ENCODE measurements at regions not wholly inside any gene's neighbourhood (a gene's known extent, or its start where the extent isn't known, plus 50 kb on each side); places are given as distances from the start of the nearest gene placed in this dataset.
"Not testable (repeated sequence)": the region's sequence is repeated elsewhere in the genome, so short reads cannot be mapped to it uniquely, and the experiment has no call there.

- DNase-seq (ENCODE audit: missing footprints): no peak
- intact Hi-C loops (cut with DNase I): no loop called here
- ATAC-seq: no peak
Observed at GRCh38 chr10:53387562-53387961, 615.0 kb upstream of the MBL2 start.

DNA sequence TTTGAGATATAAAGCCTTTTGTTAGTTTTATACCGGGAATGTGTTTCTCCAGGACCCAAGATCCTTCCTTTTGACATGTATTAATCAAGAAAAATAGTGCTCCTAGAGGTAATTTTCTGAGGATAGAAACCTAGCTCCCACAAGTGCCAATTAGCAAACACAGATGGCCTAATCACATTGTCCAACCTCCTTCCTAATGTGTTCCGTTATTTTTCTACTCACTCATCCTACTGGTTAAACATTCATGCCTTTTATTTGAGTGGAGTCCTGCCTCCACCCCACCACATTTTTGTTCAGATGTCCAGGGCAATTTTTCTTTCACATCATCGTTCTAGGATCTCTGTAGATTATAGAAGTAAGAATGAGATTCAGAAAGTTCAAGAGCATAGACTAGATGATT is 610.0 kb upstream of the MBL2 start:
- DNase-seq (ENCODE audit: missing footprints) (no peak), ATAC-seq (no peak)
- intact Hi-C loops (cut with DNase I): no loop called here

DNA sequence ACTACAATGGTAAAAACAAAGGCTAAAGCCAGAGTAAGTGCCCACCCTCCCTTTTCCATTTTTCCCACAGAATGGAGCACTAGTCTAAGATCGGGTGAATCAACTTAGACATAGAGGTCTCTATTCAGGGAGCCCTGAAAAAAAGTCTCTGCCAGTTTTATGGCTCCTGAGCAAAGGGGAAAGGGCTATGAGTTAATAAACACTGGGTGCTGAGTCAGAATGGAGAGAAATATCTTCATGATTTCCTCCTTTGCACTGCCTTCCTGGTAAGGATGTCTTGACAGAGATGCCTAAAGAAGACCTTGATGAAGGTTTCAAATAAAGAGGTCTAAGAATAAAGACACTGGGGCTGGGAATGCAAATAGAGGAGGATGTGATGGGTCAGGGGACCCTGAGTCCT is 607.4 kb upstream of the MBL2 start:
- no peak for ATAC-seq
- intact Hi-C loops (cut with DNase I): no loop called here
- no peak for DNase-seq (ENCODE audit: missing footprints)

GRCh38 chr10:53370347-53370746 is 597.8 kb upstream of the MBL2 start:
- ATAC-seq (no peak), DNase-seq (ENCODE audit: missing footprints) (no peak)
- intact Hi-C loops (cut with DNase I): no loop called here

GRCh38 chr10:53361936-53362335 is 589.4 kb upstream of the MBL2 start:
- ATAC-seq: no peak
- intact Hi-C loops (cut with DNase I): no loop called here
- no peak for DNase-seq (ENCODE audit: missing footprints)

- intact Hi-C loops (cut with DNase I): no loop called here
- DNase-seq (ENCODE audit: missing footprints): no peak
Observed at GRCh38 chr10:53361281-53361680, 588.7 kb upstream of the MBL2 start.

GRCh38 chr10:53358978-53359377 is 586.4 kb upstream of the MBL2 start:
- DNase-seq (ENCODE audit: missing footprints); ATAC-seq; intact Hi-C loops (cut with DNase I): not testable (repeated sequence)

More at GRCh38 chr10:53361281-53361680, 588.7 kb upstream of the MBL2 start:
- ATAC-seq: no peak

DNA sequence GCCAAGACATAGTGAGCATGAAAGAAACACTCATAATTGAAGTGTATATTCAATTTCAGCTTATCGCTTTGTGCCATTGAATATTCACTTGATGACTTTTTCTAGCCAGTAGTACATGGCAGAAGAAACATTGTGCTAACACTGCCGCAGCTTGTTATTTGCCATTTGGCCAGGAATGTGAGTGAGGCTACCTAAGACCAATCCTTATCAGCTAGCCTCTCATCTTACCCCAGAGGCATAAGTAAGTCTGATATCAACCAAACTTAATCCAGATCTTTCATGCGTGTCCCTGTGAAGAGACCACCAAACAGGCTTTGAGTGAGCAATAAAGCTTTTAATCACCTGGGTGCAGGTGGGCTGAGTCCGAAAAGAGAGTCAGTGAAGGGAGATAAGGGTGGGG is 586.0 kb upstream of the MBL2 start:
- no peak for DNase-seq (ENCODE audit: missing footprints)
- no peak for ATAC-seq
- intact Hi-C loops (cut with DNase I): no loop called here

- intact Hi-C loops (cut with DNase I): no loop called here
- no peak for ATAC-seq
Observed at GRCh38 chr10:53357587-53357986, 585.0 kb upstream of the MBL2 start.

DNA sequence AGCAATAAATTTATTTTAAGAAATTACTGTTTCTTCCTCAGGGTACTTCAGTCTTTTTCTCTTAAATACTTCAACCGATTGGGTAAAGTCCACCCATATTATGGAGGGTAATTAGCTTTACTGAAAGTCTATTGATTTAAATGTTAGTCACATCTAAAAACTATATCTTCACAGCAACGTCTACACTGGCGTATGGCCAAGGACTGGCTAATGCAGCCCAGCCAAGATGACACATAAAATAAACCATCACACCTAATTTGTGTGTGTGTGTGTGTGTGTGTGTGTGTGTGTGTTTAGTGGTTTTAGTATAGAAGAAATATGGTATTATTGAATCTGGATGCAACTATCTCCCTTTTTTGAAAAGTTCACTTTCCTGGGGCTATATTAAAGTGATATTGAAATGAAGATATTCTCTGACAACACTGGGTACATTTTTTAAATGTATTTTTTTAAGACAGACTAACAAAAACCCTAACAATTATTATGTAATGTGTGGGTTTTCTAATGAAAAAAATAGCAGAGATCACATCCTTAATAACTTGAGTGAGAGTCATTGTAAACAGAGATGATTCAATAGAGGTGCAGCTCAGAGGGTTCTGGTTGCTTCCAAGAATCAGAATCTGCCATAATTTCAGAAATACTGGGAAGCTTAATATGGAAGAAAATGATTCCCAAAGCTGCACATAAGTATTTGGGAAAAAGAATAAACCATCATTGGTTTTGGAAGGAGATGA is 584.2 kb upstream of the MBL2 start:
- DNase-seq (ENCODE audit: missing footprints): no peak

More at GRCh38 chr10:53357587-53357986, 585.0 kb upstream of the MBL2 start:
- no peak for DNase-seq (ENCODE audit: missing footprints)

DNA sequence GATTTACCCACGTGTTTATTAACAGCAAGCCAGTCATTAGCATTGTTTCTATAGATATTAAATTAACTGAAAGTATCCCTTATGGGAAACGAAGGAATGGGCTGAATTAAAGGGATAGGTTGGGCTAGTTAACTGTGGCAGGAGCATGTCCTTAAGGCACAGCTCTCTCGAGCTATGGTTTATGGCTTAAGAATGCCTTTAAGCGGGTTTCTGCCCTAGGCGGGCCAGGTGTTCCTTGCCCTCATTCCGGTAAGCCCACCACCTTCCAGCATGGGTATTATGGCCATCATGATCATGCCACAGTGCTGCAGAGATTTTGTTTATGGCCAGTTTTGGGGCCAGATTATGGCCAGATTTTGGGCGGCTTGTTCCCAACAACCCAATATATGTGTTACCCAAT is 569.9 kb upstream of the MBL2 start:
- DNase-seq (ENCODE audit: missing footprints); ATAC-seq; intact Hi-C loops (cut with DNase I): not testable (repeated sequence)

More for the DNA sequence above, 584.2 kb upstream of the MBL2 start:
- no peak for ATAC-seq
- intact Hi-C loops (cut with DNase I): no loop called here

GRCh38 chr10:53338199-53338598 is 565.6 kb upstream of the MBL2 start:
- DNase-seq (ENCODE audit: missing footprints); ATAC-seq; intact Hi-C loops (cut with DNase I): not testable (repeated sequence)

DNA sequence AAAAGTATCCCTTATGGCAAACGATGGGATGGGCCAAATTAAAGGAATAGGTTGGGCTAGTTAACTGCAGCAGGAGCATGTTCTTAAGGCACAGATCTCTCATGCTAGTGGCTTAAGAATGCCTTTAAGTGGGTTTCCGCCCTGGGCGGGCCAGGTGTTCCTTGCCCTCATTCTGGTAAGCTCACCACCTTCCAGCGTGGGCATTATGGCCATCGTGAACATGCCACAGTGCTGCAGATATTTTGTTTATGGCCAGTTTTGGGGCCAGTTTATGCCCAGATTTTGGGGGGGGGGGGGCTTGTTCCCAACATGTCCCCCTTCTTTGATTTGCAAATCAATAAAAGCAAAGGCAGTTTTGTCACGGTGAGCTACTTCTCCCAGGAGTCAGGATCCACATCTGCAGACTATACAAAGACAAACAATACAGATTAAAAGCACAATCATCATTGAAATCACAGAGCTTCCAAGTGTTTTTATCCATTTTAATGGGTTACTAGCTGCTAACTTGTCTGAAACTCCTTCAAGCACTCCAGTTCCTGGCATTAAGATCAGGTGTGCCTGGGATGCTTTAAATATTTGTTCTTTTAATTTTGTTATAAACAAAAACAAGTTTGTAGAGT is 563.3 kb upstream of the MBL2 start:
- intact Hi-C loops (cut with DNase I); ATAC-seq; DNase-seq (ENCODE audit: missing footprints): not testable (repeated sequence)

GRCh38 chr10:53331460-53331859 is 558.9 kb upstream of the MBL2 start:
- ATAC-seq: no peak
- intact Hi-C loops (cut with DNase I): no loop called here
- DNase-seq (ENCODE audit: missing footprints): no peak

- ATAC-seq; DNase-seq (ENCODE audit: missing footprints): not testable (repeated sequence)
Observed at GRCh38 chr10:53326401-53327305, 554.1 kb upstream of the MBL2 start.

GRCh38 chr10:53325066-53325465 is 552.5 kb upstream of the MBL2 start:
- DNase-seq (ENCODE audit: missing footprints): no peak
- ATAC-seq: no peak
- intact Hi-C loops (cut with DNase I): no loop called here

More at GRCh38 chr10:53326401-53327305, 554.1 kb upstream of the MBL2 start:
- intact Hi-C loops (cut with DNase I): not testable (repeated sequence)

DNA sequence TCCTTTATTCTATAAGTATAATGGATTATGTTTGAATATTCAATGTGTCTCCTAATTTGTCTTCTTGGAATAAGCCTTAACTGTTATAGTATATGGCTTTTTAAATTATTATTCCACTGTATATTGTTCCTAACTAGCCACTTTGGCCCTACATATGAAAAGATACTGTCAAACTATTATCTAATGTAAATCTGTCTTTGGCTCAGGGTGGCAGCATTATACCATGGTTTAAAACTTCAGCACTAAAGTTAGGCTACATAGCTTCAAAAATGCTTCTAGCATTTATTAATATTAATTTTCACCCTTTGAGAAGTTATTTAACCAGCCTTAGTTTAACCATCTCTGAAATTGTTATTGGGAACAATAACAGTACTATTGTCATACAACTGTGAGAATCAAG is 543.1 kb upstream of the MBL2 start:
- ATAC-seq: no peak
- intact Hi-C loops (cut with DNase I): no loop called here
- no peak for DNase-seq (ENCODE audit: missing footprints)

- ATAC-seq: no peak
- intact Hi-C loops (cut with DNase I): no loop called here
- no peak for DNase-seq (ENCODE audit: missing footprints)
Observed at GRCh38 chr10:53314876-53315275, 542.3 kb upstream of the MBL2 start.

- no peak for ATAC-seq
- DNase-seq (ENCODE audit: missing footprints): no peak
- intact Hi-C loops (cut with DNase I): no loop called here
Observed at GRCh38 chr10:53298443-53298842, 525.9 kb upstream of the MBL2 start.
